Loucy (cell line): ENCODE measurements at regions not wholly inside any gene's neighbourhood (a gene's known extent, or its start where the extent isn't known, plus 50 kb on each side); places are given as distances from the start of the nearest gene placed in this dataset.
"Not testable (repeated sequence)": the region's sequence is repeated elsewhere in the genome, so short reads cannot be mapped to it uniquely, and the experiment has no call there.

Source experiments
- H2AFZ ChIP-seq: fragments of 200-600 bp; sonication (generic); 2 replicates; pipeline ENCODE4 v1.6.0; 2016; ENCODE audit warnings: antibody characterized with exemption, mild to moderate bottlenecking, low read length, moderate library complexity
- H3F3A ChIP-seq: fragments of 200-600 bp; 2 replicates; pipeline ENCODE4 v1.6.0; 2016; ENCODE audit warnings: antibody characterized with exemption, low read depth, mild to moderate bottlenecking
- H3K27me3 ChIP-seq: fragments of 200-600 bp; sonication (generic); 2 replicates; pipeline ENCODE4 v1.6.1; 2014; ENCODE audit warnings: low read length, mild to moderate bottlenecking; ENCODE audit not compliant: insufficient read depth, poor library complexity, severe bottlenecking
- H3K36me3 ChIP-seq: fragments of 200-600 bp; sonication (generic); 2 replicates; pipeline ENCODE4 v1.6.1; 2016; ENCODE audit warnings: low read length; ENCODE audit not compliant: insufficient read depth
- H3K4me1 ChIP-seq: fragments of 200-600 bp; sonication (generic); 2 replicates; pipeline ENCODE4 v1.5.1; 2014; ENCODE audit warnings: low read length, mild to moderate bottlenecking; ENCODE audit not compliant: insufficient read depth, poor library complexity, severe bottlenecking
- H3K4me2 ChIP-seq: fragments of 200-600 bp; sonication (generic); 2 replicates; pipeline ENCODE4 v1.6.0; 2014; ENCODE audit warnings: antibody characterized with exemption, low read length, low read depth, mild to moderate bottlenecking; ENCODE audit not compliant: poor library complexity, severe bottlenecking
- H3K4me3 ChIP-seq: fragments of 200-600 bp; sonication (generic); 2 replicates; pipeline ENCODE4 v1.5.1; 2014; ENCODE audit warnings: low read length, mild to moderate bottlenecking, mixed read lengths; ENCODE audit not compliant: poor library complexity, severe bottlenecking
- H3K79me2 ChIP-seq: fragments of 200-600 bp; sonication (generic); 2 replicates; pipeline ENCODE4 v1.6.1; 2014; ENCODE audit warnings: low read length; ENCODE audit not compliant: insufficient read depth
- H3K9ac ChIP-seq: fragments of 200-600 bp; sonication (generic); 2 replicates; pipeline ENCODE4 v1.6.0; 2014; ENCODE audit warnings: mild to moderate bottlenecking, low read depth, low read length, moderate library complexity; ENCODE audit not compliant: poor library complexity, severe bottlenecking
- H3K9me2 ChIP-seq: fragments of 200-600 bp; sonication (generic); replicated peaks from 2 replicates; pipeline ENCODE4 v1.6.1; 2016; ENCODE audit warnings: low read depth, low read length, mixed read lengths
- H3K9me3 ChIP-seq: fragments of 200-600 bp; sonication (generic); 2 replicates; pipeline ENCODE4 v1.6.1; 2014; ENCODE audit warnings: mild to moderate bottlenecking, antibody characterized with exemption, low read length, low read depth; ENCODE audit not compliant: insufficient read depth
- H4K20me1 ChIP-seq: fragments of 200-600 bp; sonication (generic); 2 replicates; pipeline ENCODE4 v1.6.0; 2014; ENCODE audit warnings: antibody characterized with exemption, low read length, mild to moderate bottlenecking; ENCODE audit not compliant: insufficient read depth, poor library complexity, severe bottlenecking
- EZH2phosphoT487 ChIP-seq: fragments of 200-600 bp; IDR thresholded peaks from 2 replicates; pipeline ENCODE4 v1.6.1; 2018; ENCODE audit warnings: antibody characterized with exemption, mild to moderate bottlenecking, moderate library complexity, borderline replicate concordance
- TF ChIP-seq, protein P1 (sequence below): fragments of 200-600 bp; sonication (generic); conservative IDR thresholded peaks from 2 replicates; pipeline ENCODE4 v1.5.1; 2014; ENCODE audit warnings: mild to moderate bottlenecking, antibody characterized with exemption, low read length

DNA sequence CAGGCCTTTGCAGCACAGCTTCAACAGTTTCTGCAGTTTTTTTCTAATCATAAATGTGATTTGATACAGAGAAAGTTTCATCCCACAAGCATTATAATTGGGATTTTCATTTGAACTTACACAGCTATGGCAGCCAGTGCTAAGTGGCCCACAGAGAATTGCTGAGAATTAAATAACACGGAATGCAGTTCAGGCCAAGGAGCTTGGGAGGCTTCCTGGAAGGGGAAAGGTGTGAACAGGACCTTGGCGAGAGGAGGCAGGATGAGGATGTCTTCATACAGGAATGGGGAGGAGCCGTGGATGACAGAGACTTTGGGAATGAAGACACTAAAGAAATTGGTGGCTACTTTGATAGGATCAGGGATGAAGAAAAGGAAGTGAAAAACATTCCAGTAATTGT, 95.3 kb downstream of the ZNF22 start:
- Histone ChIP-seq H3K9ac (no peak overlapping the region), H4K20me1 (no peaks in the 10 kb centered on the region), H2AFZ (no peak overlapping the region), H3K79me2 (no peaks in the 10 kb centered on the region), H3K4me1 (peaks cover 5% of the 10 kb centered on the region), H3K9me2 (no peaks in the 10 kb centered on the region), H3K4me2 (no peak overlapping the region), H3F3A (no peaks in the 10 kb centered on the region), H3K9me3 (no peaks in the 10 kb centered on the region), H3K27me3 (no peaks in the 10 kb centered on the region), H3K4me3 (no peak overlapping the region), H3K36me3 (no peaks in the 10 kb centered on the region)
- TF ChIP-seq EZH2phosphoT487: no peak
- TF ChIP-seq, protein P1, sequence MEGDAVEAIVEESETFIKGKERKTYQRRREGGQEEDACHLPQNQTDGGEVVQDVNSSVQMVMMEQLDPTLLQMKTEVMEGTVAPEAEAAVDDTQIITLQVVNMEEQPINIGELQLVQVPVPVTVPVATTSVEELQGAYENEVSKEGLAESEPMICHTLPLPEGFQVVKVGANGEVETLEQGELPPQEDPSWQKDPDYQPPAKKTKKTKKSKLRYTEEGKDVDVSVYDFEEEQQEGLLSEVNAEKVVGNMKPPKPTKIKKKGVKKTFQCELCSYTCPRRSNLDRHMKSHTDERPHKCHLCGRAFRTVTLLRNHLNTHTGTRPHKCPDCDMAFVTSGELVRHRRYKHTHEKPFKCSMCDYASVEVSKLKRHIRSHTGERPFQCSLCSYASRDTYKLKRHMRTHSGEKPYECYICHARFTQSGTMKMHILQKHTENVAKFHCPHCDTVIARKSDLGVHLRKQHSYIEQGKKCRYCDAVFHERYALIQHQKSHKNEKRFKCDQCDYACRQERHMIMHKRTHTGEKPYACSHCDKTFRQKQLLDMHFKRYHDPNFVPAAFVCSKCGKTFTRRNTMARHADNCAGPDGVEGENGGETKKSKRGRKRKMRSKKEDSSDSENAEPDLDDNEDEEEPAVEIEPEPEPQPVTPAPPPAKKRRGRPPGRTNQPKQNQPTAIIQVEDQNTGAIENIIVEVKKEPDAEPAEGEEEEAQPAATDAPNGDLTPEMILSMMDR: no peak

DNA sequence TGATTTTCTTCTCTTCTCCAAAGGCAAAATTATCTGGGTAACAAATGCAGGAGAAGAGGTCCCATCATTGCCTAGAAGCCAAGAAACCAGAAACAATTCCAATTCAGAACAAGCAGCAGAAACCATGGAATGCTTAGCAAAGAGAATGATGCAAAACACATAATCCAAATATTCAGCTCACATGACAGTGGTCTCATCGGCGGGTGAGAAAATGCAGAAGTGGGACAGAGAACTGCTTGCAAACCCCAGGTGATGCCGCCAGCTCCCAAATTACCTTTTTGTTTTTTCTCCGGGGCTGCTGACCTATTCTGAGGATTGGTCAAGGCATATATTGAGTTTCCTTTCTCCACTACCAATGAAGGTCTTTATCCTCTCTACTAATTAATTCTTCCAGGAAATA, 99.7 kb downstream of the ZNF22 start:
- H3K27me3 ChIP-seq: no peaks in the 10 kb centered on the region

DNA sequence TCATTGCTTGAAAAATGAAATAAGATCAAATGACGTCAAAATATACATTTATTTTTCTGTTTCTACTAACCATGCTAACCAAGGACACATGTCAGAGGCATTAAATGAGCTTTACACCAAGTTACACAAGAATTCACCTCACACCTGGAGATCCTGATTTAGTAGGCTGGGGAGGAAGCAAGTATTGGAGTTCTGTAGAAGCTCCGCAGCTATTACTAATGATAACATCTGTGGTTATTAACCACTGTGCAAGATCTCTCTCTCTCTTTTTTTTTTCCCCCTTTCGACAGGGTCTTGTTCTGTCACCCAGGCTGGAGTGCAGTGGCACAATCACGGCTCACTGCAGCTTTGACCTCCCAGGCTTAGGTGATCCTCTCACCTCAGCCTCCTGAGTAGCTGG, 104.0 kb downstream of the ZNF22 start:
- Histone ChIP-seq H3K27me3 (peaks cover 9% of the 10 kb centered on the region), H3K4me1 (no peaks in the 10 kb centered on the region), H2AFZ (no peak overlapping the region), H3K4me2 (no peak overlapping the region), H3K4me3 (no peak overlapping the region), H3K9ac (no peak overlapping the region), H3K79me2 (no peaks in the 10 kb centered on the region), H3K9me3 (no peaks in the 10 kb centered on the region), H3F3A (no peaks in the 10 kb centered on the region), H3K9me2 (no peaks in the 10 kb centered on the region), H3K36me3 (no peaks in the 10 kb centered on the region), H4K20me1 (no peaks in the 10 kb centered on the region)
- TF ChIP-seq, protein P1: no peak
- TF ChIP-seq EZH2phosphoT487: no peak

More for the DNA sequence above, 99.7 kb downstream of the ZNF22 start:
- TF ChIP-seq, protein P1: no peak
- no peak for TF ChIP-seq EZH2phosphoT487
- Histone ChIP-seq H3K79me2 (no peaks in the 10 kb centered on the region), H3K36me3 (no peaks in the 10 kb centered on the region), H3K9me3 (no peaks in the 10 kb centered on the region), H3F3A (no peaks in the 10 kb centered on the region), H3K9ac (no peak overlapping the region), H3K9me2 (no peaks in the 10 kb centered on the region), H4K20me1 (no peaks in the 10 kb centered on the region), H2AFZ (no peak overlapping the region), H3K4me2 (no peak overlapping the region), H3K4me3 (no peak overlapping the region), H3K4me1 (no peaks in the 10 kb centered on the region)

DNA sequence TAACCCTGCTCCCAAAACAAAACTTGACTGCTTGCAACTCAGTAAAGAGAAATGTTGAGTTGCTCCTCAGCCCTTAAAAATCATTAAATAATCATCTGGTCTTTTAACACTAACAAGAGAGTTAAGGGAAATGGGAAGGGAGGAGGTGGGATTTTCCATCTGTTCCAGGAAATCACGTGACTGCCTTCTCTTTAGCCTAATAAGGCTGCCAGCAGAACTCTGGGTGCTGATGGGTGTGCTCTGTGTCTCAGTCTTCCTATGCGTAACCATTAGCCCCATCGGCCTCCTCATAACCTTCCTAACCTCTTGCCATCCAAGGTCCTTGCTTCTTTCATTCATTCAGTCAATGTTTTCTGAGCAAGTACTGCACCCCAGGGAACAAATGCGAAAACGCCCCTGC, 104.6 kb downstream of the ZNF22 start:
- H3F3A ChIP-seq, H3K9ac ChIP-seq, H3K79me2 ChIP-seq, H3K9me2 ChIP-seq, H3K36me3 ChIP-seq, H4K20me1 ChIP-seq, H3K9me3 ChIP-seq, H2AFZ ChIP-seq, H3K4me1 ChIP-seq, H3K4me2 ChIP-seq, H3K4me3 ChIP-seq, H3K27me3 ChIP-seq: not testable (repeated sequence)
